GM10248 (cell line): ENCODE measurements at regions not wholly inside any gene's neighbourhood (a gene's known extent, or its start where the extent isn't known, plus 50 kb on each side); places are given as distances from the start of the nearest gene placed in this dataset.

Source experiments
- CTCF ChIA-PET: fragments of 300-600 bp; sonication (Branson Sonifier 250); formaldehyde crosslinking; extraction: SDS; loops from one replicate; lab custom pipeline; 2021; ENCODE audit warnings: antibody characterized with exemption; lab: Yijun Ruan, JAX
- POLR2A ChIA-PET: fragments of 350-650 bp; sonication (Branson Sonifier 250); formaldehyde crosslinking; extraction: SDS; loops from one replicate; lab custom pipeline; 2020; ENCODE audit warnings: antibody characterized with exemption; lab: Yijun Ruan, JAX
- DNase-seq: peaks from one replicate; pipeline ENCODE4 v3.0.0; 2012; ENCODE audit errors: extremely low spot score
- CTCF ChIP-seq: IDR thresholded peaks from 2 replicates; pipeline ENCODE4 v1.5.1; 2012; ENCODE audit warnings: mild to moderate bottlenecking, low read depth; ENCODE audit errors: extremely low read depth, missing control alignments, control extremely low read depth

DNA sequence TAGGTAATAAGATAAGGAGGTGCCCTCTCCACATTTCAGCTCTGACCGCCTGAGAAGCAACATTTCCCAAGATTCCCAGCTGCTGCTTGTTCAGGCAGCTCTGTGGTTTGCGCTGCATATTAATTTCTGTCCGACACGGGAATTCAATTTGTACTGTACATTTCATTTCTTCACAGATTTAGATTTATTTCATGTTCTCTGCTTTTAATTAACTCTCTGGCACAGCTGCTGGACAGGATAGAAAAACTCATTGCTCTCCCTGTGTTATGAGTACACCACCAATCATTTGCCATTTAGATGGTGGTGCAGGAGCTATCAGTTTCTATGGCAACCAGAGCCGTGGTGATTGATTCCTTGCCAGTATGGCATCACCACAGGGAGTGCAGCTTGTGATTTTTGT, 558.5 kb downstream of the DMRTA1 start:
- ChIA-PET POLR2A (no interaction called here), CTCF (interaction anchor here (1.1 to 2.1 kb wide), 2 partner anchors 11 to 20 kb away, joined by 3 to 6 read pairs; no protein-coding TSS in a partner anchor)
- no peak for TF ChIP-seq CTCF
- DNase-seq: no peak

DNA sequence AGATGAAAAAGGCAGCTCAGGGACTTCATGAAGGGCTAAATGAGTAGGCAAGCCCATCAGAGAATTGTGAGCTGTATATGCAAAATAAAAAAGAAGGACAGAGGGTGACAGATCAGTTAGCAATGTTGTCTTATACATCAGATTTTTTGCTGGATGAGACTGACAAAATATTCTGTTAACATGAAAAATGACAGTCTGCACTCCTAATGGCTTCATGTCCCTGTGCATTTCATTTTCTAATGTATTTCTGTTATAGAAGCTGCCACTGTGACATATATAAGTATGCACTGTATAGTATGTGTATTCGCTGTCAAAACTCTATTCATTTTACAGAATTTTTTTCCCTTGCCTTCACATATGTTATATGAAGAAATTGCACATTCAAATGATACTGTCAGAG, 559.5 kb downstream of the DMRTA1 start:
- no peak for TF ChIP-seq CTCF
- ChIA-PET POLR2A (no interaction called here), CTCF (interaction anchor here (2.1 kb wide), 1 partner anchor 21 kb away, joined by 6 read pairs; no protein-coding TSS in a partner anchor)
- DNase-seq: no peak

GRCh38 chr9:23011669-23012068, 565.0 kb downstream of the DMRTA1 start:
- TF ChIP-seq CTCF: no peak
- CTCF ChIA-PET: interaction anchor here (1.6 kb wide), 1 partner anchor 18 kb away, joined by 3 read pairs; no protein-coding TSS in a partner anchor
- POLR2A ChIA-PET: no interaction called here
- DNase-seq: no peak

DNA sequence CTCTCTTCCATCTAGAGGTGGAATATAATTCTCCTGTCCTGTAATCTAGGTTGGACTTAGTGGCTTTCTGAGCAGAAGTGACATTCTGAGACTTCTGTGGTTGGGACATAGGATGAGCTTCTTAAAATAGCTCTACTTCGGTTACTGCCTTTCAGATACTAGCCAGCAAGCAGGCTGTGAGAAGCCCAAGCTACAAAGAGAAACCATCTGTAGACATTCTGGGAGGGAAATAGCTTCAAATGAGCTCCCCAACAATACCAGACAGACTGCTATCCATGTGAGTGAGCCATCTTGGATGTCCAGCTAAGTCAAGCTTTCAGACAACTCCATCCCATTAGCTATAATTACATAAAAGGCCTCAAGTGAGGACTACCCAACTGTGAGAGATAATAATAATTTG, 568.9 kb downstream of the DMRTA1 start:
- no peak for DNase-seq
- CTCF ChIA-PET: interaction anchor here (1.0 to 1.1 kb wide), 2 partner anchors 23 kb away, joined by 3 to 5 read pairs; no protein-coding TSS in a partner anchor
- POLR2A ChIA-PET: no interaction called here
- TF ChIP-seq CTCF: no peak

DNA sequence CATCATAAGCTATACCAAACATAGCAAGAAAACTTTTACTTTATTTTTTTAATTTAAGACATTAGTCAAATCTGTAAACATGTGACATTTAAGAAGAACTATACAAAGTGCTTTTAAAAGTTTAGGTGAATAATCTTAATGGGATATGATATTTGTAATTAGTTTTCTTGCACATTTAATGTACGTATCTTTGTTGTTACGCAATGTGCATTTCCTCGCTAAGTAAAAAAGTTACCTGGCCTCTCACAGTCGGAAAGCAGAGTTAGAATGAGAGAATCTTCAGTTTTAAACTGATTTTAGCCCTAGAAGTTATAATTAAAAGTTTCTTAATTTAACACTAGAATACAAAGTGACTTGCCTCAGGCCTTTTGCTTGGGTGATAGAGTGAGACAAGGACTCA, 589.8 kb downstream of the DMRTA1 start:
- POLR2A ChIA-PET: no interaction called here
- CTCF ChIA-PET: no interaction called here
- DNase-seq: no peak
- no peak for TF ChIP-seq CTCF

DNA sequence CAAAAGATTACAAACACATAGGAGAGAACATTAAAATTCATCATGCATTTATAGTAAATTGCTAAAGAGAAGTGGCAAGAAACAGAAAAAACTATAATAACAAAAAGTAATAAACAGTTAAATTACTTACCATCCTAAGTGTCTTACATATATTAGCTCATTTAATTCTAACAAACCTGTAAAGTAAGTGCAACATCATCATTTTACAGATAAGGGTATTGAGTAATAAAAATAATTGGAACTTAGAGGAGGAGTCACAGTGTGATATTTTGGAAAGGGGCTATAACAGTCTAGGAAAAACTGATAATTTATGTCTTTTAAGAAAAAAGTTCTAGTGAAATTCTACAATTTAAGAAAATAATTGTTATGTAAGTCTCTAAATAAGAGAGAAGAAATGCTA, 592.8 kb downstream of the DMRTA1 start:
- POLR2A ChIA-PET: no interaction called here
- DNase-seq: no peak
- no peak for TF ChIP-seq CTCF
- CTCF ChIA-PET: no interaction called here

- ChIA-PET POLR2A (no interaction called here), CTCF (no interaction called here)
- no peak for DNase-seq
- no peak for TF ChIP-seq CTCF
These were observed 594.8 kb downstream of the DMRTA1 start for GRCh38 chr9:23041466-23041865.
